GM19452 (cell line): ENCODE measurements at regions not wholly inside any gene's neighbourhood (a gene's known extent, or its start where the extent isn't known, plus 50 kb on each side); places are given as distances from the start of the nearest gene placed in this dataset.
A peak's percentile ranks its signal among the peaks of the same experiment; 100 is the strongest.

ENCODE experiments used
- ATAC-seq: cut with Tn5 transposase; IDR thresholded peaks from one replicate; pipeline ENCODE4 v1.9.1; 2021; ENCODE audit not compliant: unreplicated experiment

GRCh38 chr11:76721755-76722677 is 51.5 kb upstream of the LRRC32 start:
- peak; percentile 66 for ATAC-seq

- ATAC-seq, result no peak
Measured at GRCh38 chr11:76723142-76723541, 52.6 kb upstream of the LRRC32 start.

- no peak for ATAC-seq
Measured at GRCh38 chr11:76723548-76723947, 53.0 kb upstream of the LRRC32 start.

GRCh38 chr11:76724171-76724768 is 53.7 kb upstream of the LRRC32 start:
- no peak for ATAC-seq

- ATAC-seq, result no peak
Measured at GRCh38 chr11:76728227-76728626, 54.9 kb upstream of the TSKU start.

- no peak for ATAC-seq
Measured at GRCh38 chr11:76728778-76729177, 54.4 kb upstream of the TSKU start.

- ATAC-seq, result no peak
Measured at GRCh38 chr11:76729214-76729613, 53.9 kb upstream of the TSKU start.

GRCh38 chr11:76730887-76731565 is 52.1 kb upstream of the TSKU start:
- no peak for ATAC-seq

- no peak for ATAC-seq
Measured at GRCh38 chr11:76732643-76733042, 50.5 kb upstream of the TSKU start.
